ENCODE measurements at regions not wholly inside any gene's neighbourhood (a gene's known extent, or its start where the extent isn't known, plus 50 kb on each side); places are given as distances from the start of the nearest gene placed in this dataset.

DNA sequence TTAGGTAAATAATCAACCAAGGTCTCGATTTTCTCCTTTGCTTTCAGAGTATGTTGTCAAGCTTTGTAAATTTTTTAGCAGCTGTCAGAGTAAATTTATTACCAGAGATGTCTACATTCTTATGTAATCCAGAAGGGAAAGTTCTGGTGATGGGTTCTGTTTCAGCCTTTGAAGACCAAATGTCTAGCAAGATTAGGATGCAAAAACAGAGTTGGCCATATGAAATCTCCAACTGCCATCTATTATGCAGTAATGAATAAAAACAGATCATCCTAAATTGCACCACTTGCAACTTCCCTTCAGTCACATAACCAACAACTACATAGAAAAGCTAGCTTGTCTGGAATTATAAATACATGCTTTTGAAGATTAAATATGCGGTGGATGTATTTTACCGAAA is 826.8 kb upstream of the KIF2B start:
- TF ChIP-seq, protein P1, sequence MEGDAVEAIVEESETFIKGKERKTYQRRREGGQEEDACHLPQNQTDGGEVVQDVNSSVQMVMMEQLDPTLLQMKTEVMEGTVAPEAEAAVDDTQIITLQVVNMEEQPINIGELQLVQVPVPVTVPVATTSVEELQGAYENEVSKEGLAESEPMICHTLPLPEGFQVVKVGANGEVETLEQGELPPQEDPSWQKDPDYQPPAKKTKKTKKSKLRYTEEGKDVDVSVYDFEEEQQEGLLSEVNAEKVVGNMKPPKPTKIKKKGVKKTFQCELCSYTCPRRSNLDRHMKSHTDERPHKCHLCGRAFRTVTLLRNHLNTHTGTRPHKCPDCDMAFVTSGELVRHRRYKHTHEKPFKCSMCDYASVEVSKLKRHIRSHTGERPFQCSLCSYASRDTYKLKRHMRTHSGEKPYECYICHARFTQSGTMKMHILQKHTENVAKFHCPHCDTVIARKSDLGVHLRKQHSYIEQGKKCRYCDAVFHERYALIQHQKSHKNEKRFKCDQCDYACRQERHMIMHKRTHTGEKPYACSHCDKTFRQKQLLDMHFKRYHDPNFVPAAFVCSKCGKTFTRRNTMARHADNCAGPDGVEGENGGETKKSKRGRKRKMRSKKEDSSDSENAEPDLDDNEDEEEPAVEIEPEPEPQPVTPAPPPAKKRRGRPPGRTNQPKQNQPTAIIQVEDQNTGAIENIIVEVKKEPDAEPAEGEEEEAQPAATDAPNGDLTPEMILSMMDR (conservative IDR thresholded peaks at IDR 0.05; ENCODE audit: low read depth, low read length) = no peak
- TF ChIP-seq EZH2 (IDR thresholded peaks at IDR 0.05; ENCODE audit: borderline replicate concordance, low read depth, low read length, poor library complexity, severe bottlenecking) = no peak

All from A673 (cell line).